ENCODE measurements at regions not wholly inside any gene's neighbourhood (a gene's known extent, or its start where the extent isn't known, plus 50 kb on each side); places are given as distances from the start of the nearest gene placed in this dataset.
A peak's percentile ranks its signal among the peaks of the same experiment; 100 is the strongest.
"Not testable (repeated sequence)": the region's sequence is repeated elsewhere in the genome, so short reads cannot be mapped to it uniquely, and the experiment has no call there.

DNA sequence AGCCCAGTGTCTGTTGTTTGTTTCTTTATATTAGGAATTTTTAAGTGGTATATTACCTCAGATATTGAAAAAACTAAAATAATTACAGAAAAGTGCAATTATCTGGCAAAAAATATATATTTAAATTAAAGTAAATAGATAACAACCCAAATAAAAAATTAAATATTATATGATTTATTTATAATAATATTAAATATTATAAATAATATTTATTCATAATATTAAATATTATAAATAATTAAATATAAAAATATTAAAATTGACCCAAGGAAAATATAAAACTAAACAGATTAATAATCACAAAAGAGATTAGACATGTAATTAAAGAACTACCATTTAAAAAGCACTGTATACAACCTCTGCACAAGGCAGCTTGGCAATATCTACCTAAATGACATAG, 331.9 kb upstream of the POGK start:
- DNase-seq, result no peak

DNA sequence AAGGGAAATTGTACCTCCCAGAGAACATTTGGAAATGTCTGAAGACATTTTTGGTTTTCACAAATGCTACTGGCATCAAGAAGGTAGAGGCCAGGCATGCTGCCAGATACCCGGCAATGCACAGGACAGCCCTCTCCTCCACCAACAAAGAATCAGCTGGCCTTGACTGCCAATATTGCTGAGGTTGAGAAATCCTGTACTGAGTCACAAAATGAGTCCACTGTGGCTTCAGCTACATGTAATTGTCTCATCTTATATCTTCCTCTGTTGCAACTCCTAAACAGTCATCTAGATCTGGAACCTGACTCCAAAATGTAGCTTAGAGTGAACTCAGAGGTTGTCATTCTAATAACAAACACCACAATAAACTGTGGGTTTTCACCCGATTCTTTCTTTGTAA, 327.5 kb upstream of the POGK start:
- peak; percentile 49 for DNase-seq

DNA sequence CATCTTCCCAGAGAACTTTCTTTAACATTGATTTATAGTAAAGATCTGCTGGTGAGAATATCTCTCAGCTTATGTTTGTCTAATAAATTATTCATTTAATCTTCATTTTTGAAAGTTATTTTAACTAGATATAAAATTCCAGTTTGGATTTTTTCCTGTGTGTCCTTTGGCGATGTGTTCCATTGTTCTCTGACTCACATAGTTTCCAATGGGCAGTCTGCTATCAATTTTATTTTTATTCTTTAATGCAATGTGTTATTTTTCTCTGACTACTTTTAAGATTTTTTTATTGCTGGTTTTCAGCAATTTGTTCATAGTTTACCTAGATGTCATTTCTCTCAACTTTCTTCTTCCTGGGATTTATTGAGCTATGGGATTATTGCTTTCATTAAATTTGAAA, 325.2 kb upstream of the POGK start:
- DNase-seq, result no peak

DNA sequence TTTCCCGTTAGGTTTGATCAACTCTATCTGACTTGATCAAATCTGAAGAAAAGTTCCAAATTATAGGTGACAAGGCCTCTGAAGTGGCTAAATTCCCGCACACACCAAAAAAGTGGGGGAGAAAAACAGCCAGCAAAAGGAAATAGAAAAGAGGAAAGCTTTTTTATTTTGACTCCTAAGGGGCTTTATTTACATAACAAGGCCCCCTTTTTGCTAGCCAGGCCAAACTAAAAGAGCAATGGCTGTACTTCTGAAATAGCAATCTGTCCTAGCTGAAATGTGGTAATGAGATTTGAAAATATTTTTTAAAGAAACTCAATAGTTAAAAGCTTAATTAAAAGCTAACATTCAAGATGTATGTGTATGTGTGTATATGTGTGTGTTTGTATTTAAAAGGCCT, 311.5 kb upstream of the POGK start:
- no peak for DNase-seq

DNA sequence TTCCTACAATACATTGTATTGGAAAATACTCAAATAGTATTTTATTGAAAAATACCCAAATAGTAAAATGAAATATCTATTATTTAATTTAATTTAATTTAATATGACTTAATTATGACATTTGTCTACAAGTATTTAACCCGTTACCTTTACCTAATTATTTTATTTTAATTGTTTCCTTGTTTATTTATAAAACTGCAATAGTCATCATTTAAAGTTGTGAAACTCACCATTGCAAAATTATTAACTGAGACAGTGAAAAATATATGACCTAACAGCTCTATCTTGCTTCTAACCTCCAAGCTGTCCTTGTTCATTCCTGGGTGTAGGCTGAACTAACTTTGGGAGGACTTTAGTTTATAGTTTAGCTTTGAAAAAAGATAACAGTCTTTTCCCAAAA, 300.6 kb upstream of the POGK start:
- DNase-seq, result no peak

DNA sequence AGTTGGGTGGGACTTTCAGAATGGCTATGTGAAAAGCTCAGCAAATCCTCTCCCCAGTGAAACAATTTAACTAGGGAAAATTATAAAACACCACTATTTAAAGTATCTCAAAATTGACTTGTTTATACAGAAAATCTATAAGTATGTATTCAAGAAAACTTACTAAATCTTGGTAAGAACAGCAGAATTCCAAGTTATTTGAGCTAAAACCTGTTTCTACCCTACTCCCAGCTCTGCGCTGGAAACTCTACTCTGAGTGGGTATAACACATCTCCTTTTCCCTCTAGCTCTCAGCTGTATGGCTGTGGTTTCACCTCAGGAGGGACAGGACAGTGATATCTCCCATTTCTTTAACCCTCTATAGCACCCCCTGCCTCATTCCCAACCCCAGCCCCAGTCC, 295.2 kb upstream of the POGK start:
- DNase-seq, result no peak

DNA sequence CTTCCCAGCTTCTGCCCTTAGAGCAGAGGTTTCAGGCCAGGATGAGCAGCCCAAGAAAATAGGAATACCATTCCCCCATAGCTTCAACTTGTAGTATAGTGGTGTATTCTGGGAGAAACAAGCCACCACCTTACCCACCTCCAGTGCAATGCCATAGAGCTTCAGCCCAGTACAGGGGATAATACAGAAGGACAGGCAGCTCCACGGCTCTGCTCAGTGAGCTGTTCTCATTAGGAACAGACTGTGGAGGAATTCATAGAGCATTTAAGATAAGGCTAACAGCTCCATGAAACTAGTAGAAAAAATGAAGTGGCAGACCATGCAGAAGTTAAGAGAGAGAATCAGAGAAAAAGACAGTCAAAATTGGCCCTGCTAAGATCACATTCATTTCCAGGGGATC, 294.7 kb upstream of the POGK start:
- DNase-seq, result no peak

DNA sequence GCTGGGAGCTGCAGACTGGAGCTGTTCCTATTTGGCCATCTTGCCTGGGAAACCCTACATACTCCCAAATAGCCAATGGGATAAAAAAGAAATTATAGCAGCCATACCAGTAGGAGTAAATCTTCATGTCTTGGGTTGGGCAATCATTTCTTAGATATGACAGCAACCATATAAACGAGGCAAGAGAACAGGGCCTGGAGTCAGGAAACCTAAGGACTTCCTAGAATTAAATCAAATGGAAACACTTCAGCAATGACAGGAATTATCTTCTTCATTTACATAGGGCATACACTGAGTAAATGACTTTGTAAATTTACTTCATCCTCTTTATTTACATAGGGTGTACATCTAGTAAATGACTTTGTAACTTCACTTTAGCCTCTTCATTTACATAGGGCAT, 286.6 kb upstream of the POGK start:
- no peak for DNase-seq

DNA sequence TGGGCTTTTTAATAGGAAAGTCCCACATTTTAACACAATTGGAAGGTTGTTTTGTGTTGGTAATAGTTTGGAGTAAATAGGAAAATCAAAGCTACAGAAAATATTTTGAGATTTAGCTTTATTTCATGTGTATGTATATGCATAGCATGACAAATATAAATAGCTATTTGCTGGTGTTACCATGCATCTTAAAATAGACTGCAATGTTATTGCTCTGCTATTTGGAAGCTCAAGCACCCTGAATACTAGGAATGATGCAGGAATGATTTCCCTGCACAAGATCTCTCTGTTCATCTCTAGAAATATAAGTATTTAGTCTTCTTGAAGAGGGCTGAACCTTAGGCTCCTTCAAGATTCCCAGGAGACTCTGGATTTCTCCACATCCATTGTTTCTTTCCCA, 268.3 kb upstream of the POGK start:
- DNase-seq, result no peak

DNA sequence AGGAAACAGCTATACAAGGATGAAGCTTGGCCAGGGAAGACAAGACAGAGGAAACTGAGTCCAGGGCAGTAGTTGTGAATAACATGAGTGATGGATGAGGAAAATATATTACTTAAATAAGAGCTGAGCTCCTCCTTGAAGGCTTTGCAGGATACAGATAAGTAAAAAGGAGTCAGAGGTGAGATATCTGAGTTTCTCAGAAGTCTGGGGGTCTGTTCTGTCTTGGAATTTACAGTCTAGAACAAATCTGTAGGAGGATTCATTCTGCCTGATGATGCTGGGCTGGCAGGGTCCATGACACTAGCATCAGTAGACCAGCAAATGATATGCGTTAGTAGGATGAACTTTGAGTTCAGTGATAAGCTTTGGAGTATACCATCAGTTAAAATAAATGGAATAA, 266.1 kb upstream of the POGK start:
- no peak for DNase-seq

DNA sequence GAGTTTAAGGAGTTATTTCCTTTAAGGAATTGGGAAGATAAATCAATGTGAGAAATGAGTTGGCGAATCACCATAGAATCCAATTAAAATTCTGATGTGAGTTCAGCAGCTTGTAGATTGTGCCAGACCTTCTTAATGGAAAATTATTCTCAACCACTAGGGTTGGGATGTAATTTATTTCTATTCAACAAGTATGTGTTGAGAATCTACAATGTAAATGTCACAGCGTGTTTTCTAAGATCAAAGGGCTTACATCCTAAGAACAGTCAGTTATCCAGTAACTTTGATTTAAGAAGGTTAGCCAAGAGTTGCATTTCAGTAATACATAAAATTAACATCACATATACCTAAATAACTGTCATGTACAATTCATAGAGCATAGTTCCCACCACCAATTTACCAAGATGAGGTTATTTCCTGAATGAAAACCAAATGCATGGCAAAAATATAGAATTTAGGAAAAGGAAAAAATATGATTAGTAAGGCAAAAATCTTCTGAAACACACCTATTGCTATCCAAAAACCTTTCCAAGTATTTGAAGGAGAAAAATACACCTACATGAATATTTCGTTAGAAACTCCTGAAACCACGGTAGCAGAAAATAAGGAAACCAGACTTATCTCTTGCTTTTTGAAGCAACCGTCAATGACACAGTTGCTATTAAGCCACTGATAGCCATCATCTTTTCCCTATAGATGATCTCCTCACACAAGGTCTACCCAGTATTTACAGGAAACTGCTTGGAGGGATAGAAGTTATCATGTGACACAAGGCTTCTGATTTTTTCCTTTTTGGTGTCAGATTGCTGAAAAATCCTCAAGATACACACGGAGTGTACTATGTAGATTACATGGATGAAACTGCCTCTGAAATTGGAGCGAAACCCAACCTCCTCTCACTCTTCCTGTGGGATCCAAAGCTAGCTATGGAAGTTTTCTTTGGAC, 259.4 kb upstream of the POGK start:
- no peak for DNase-seq

DNA sequence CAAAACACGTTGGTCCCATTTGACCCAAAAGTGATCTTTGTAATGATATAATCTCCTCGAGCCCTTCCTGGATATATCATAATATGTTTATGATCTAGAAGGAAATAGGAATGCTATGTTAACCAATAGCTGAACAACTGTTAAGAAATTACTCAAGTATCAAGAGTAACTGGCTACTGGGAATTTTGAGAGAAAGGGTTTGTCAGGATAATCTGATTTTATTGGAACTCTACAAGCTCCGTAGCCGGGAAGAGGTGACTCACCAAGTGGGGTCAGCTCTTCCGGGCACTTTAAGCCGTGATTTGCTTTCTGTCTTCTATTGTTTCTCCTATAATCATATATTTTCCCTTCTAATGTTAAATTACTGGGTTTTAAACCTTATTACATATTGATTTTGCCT, 250.5 kb upstream of the POGK start:
- DNase-seq, result no peak

DNA sequence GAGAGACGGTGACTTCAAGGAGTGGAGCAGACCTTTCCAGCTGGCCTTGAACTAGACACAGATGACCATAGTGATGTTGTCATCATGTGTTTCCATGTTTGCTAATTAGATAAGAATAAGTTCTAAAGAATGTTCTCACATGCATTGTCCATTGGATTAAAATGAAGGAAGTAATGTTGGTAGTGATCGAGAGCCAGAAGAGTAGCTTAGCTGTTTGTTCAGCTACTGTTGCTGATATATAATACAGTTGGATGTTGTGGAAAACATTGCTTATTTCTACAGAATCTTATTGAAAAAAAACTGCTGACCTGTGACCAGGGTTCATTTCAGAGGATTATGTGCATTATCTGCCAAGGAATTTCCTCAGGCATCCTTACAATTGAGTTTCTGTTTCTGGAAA, 249.1 kb upstream of the POGK start:
- no peak for DNase-seq

DNA sequence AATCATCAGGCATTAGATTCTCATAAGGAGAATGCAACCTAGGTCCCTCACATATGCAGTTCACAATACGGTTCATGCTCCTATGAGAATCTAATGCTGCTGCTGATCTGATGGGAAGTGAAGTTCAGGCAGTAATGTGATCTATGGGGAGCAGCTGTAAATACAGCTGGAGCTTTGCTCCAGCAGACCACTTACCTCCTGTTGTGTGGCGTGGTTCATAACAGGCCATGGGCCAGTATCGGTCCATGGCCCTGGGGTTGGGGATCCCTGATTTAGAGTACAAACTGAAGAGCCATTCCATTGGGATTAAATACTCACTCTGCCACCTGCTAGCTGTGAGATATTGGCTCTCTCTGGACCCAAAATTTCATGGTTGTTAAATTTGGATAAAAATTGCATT, 244.6 kb upstream of the POGK start:
- DNase-seq, result no peak

DNA sequence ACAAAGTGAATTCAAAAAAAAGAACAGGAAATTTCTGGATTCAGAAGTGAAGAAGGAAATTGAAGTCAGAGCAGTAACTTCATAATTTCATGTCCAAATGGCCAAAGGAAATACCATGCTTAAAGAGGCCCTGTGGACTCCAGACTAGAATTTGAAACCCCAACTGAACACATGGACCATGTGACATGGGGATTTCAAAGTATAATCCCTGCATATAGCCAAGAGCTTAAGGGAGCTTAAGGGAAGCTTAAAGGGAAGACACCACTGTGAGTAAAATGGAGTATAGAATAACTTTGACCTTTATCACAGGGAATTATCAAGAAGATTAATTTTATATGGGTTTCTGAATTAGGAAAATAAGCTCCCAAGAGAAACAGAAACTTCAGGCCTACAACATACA, 241.8 kb upstream of the POGK start:
- no peak for DNase-seq

DNA sequence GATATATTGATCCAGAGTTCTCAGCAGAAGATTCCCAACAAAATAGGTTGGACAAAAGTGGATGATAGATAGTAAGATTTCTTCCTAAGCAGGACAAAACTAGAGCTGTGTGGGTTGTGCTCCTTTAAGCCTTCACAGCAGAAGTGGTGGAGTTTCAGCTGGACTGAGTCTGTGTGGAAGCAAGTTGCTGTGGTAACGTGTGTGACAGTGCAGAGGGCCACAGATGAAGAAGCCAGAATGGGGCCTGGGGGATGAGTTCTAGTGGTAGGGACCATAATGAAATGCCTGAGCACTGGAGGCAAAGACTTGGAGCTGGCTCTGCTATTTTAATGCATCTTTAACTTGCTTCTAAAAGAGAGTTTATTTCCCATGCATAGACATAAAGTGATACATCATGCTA, 238.7 kb upstream of the POGK start:
- DNase-seq, result no peak

DNA sequence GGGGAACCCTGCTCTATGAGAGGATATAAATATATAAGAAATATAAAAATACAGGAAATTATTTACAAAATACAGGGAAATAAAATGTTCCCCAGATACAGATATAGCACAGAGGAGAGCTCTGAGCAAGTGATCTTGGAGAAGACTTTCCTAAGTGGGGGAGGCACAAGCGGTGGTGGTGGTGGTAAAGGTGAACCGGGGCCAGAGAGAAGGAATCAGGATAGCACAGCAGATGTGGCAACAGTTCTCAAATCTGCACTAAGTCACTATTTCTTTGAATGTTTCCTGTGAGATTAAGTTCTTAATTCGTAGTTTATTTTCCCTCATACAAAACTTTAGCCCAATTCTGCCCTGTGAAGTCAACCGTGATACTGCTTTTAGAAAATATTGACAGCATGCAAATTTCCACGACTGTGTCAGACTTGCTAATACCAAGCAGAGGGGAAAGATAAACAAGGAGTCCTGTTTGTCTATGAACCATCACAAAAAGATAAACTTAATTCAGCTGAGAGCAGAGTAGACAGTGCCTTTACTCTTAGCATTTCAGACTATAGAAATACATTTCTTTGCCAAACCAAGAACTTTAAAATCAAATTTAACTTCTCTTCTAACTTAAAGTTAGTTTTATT, 237.5 kb upstream of the POGK start:
- no peak for DNase-seq

DNA sequence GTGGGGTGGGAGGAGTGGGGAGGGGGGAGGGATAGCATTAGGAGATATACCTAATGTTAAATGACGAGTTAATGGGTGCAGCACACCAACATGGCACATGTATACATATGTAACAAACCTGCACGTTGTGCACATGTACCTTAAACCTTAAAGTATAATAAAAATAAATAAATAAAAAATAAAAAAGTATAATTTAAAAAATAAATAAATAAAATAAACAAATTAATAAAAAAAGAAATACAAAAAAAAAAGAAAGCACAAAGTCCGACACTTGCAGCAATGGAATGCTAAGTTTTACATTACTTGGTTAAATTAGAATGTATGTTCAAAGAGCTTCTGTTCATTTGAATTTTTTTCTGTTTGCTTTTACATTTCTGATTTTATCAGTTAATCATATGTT, 236.5 kb upstream of the POGK start:
- not testable (repeated sequence) for DNase-seq

DNA sequence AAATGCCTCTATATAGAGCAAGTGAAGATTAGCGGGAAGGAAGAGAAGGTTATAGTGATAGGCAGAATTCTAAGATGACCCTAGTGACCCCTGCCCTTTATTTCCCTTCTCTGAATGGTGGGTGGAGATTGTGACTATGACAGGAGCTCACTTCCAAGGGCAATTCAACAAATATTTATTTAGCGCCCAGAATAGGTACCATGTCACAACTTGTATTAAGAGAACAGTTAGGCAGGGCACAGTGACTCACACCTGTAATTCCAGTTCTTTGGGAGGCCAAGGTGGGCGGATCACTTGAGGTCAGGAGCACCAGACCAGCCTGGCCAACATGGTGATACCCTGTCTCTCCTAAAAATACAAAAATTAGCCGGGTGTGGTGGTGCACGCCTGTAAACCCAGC, 236.0 kb upstream of the POGK start:
- DNase-seq, result no peak

DNA sequence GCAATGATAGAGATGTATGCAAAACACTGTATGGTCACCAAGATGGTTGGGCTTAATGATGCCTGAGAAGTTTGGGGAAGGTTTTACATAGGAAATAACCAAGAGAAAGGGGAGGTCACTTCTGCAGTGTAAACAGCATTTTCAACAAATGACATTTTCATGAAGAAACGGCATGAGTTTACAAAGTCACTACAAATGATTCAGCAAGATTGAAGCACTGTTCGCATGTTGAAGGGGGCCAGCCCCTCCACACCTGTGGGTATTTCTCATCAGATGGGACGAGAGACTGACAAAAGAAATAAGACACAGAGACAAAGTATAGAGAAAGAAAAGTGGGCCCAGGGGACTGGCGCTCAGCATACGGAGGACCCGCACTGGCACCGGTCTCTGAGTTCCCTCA, 234.1 kb upstream of the POGK start:
- DNase-seq, result no peak

DNA sequence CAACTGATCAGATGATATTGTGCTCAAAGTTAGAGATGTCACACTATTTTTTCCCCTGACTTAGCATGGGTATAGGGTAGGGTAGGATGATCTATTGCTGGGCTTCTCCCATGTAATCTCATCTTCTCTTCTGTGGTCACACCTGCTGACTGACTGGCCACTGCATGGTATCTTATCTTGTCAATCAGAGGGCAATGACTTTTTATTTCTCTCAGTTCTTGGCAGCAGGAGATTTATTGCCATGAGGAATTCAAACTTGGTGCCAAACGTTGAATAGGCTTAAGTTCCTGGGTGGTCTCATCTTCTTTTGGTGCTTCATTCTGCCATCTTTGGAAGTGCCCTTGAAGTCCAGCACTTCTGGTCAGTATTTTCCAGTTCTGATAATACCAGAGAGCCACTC, 226.4 kb upstream of the POGK start:
- DNase-seq, result no peak

DNA sequence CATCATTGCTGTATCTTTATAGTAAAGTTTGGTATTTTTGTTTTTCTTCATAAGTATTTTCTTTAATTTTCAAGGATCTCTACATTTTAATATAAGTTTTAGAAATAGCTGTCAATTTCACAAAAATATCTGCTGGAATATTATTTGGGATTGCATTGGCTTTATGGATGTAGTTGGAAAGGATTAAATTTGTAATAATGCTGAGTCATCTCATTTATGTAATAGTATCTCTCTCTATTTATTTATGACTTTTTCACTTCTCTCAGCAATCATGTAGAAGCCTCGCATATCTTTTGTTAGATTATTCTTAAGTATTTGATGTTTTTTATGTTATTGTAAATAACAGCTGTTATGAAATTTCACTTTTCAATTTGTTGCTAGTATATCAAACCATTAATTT, 223.1 kb upstream of the POGK start:
- DNase-seq, result no peak

DNA sequence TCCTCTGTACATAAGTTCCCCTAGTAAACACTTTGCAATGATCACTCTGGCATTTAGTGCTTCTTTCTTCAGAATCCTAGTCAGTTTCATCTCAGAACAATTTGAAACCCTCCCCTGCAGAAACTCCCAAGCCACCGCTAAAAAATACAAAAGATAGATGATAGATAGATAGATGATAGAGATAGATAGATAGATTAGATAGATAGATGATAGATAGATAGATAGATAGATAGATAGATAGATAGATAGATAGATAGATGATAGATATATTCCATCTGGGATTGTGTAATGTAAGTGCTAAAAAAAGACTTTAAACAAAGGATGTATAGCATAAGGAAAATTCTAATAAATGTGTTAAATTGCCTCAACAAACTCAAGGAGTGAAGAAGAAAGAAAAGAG, 212.6 kb upstream of the POGK start:
- DNase-seq, result no peak

DNA sequence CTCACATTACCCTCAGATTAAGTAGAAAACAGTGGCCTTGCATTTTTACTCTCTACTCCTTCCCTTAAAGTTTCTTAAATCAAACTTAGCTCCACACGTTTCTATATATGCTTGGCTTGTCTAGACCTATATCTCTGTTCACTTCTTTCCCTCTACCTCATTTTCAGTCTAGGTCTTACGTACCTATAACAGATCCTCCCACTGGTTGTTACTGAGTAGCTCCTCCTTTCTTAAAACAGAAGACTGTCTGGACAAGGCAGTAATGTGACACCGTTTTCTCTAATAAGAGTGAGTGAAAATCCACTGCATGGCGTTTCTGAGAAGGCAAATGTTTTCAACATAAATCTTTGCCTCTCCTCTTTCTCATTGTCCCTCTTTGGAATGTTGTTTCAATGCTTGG, 211.7 kb upstream of the POGK start:
- DNase-seq, result no peak

DNA sequence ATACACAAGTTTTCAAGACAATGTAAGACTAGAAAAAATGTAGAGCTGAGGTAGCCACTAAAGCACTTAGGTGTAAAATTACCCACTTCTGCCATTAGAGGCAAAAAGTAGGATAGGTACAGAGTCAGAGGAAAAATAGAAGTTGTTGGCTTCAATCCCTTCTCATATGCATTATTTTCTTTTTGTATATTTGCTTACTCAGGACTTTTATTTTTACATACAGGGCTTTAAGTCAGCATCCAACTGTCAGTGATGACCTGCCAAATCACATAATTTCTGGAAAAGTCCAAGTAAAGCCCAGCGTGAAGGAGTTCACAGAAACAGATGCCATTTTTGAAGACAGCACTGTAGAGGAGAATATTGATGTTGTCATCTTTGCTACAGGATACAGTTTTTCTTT, 211.0 kb upstream of the POGK start:
- no peak for DNase-seq

All from hematopoietic multipotent progenitor cell treated with erythropoietin and hydrocortisone succinate and interleukin-3 and kit ligand, for 4 days (in vitro differentiated cells).